A549 (cell line): ENCODE measurements at regions not wholly inside any gene's neighbourhood (a gene's known extent, or its start where the extent isn't known, plus 50 kb on each side); places are given as distances from the start of the nearest gene placed in this dataset.

Experiments used
- CBX8 ChIP-seq: fragments of 200-600 bp; sonication (generic); IDR thresholded peaks from 2 replicates; pipeline ENCODE4 v1.6.1; 2016
- EP300 ChIP-seq, 2 experiments: fragments of >200 bp; sonication (Bioruptor Twin); formaldehyde crosslinking; IDR thresholded peaks; 2 replicates in 1 of 2; 3 replicates in 1 of 2; pipeline ENCODE4 v1.6.1; 2016 to 2017
- MAFK ChIP-seq: fragments of 450-650 bp; IDR thresholded peaks from 2 replicates; pipeline ENCODE4 v1.6.1; 2014; ENCODE audit not compliant: partially characterized antibody
- MYC ChIP-seq: IDR thresholded peaks from 2 replicates; pipeline ENCODE4 v1.6.1; 2012; ENCODE audit warnings: mild to moderate bottlenecking, inconsistent platforms, low read length, improper control_type of control experiment, borderline replicate concordance

- TF ChIP-seq MYC (no peak), MAFK (no peak), EP300 (IDR thresholded peaks at IDR 0.05) (no peak), CBX8 (no peak)
Observed at GRCh38 chr4:41385481-41385880, 128.8 kb downstream of the UCHL1 start.
